Fibroblast of the aortic adventitia (primary cell): ENCODE measurements at regions not wholly inside any gene's neighbourhood (a gene's known extent, or its start where the extent isn't known, plus 50 kb on each side); places are given as distances from the start of the nearest gene placed in this dataset.
"Not testable (repeated sequence)": the region's sequence is repeated elsewhere in the genome, so short reads cannot be mapped to it uniquely, and the experiment has no call there.

Experiments
- DNase-seq: peaks from one replicate; pipeline ENCODE4 v3.0.0-alpha.2; 2010; ENCODE audit warnings: low read depth
- H3K4me3 ChIP-seq: 2 replicates; pipeline ENCODE4 v1.5.1; 2011; ENCODE audit warnings: low read depth, mild to moderate bottlenecking, control low read depth, low read length, moderate library complexity
- TF ChIP-seq, protein P1 (sequence below): IDR thresholded peaks from 2 replicates; pipeline ENCODE4 v1.5.1; 2011; ENCODE audit warnings: mild to moderate bottlenecking, low read length, control low read depth, inconsistent platforms; ENCODE audit not compliant: insufficient read depth

DNA sequence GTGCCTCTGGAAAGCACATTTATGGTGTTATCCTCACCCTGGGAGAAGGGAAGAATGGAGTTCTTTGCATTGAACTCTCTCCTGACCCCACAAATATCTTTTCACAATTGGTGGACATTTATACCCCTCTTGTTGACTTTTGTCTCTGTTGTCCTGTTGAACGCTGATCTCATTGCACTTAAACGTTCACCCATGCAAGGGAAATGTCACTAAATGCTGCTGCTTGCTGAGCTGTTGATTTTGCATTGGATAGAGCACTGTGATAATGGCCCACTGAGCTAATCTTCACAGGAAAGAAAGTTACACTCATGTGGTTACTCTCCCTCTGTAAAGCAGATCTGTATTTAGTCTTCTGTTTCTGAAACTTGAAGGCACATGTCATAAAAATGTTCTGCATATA is 133.4 kb downstream of the FZD1 start:
- TF ChIP-seq, protein P1, sequence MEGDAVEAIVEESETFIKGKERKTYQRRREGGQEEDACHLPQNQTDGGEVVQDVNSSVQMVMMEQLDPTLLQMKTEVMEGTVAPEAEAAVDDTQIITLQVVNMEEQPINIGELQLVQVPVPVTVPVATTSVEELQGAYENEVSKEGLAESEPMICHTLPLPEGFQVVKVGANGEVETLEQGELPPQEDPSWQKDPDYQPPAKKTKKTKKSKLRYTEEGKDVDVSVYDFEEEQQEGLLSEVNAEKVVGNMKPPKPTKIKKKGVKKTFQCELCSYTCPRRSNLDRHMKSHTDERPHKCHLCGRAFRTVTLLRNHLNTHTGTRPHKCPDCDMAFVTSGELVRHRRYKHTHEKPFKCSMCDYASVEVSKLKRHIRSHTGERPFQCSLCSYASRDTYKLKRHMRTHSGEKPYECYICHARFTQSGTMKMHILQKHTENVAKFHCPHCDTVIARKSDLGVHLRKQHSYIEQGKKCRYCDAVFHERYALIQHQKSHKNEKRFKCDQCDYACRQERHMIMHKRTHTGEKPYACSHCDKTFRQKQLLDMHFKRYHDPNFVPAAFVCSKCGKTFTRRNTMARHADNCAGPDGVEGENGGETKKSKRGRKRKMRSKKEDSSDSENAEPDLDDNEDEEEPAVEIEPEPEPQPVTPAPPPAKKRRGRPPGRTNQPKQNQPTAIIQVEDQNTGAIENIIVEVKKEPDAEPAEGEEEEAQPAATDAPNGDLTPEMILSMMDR, result no peak
- DNase-seq, result no peak

DNA sequence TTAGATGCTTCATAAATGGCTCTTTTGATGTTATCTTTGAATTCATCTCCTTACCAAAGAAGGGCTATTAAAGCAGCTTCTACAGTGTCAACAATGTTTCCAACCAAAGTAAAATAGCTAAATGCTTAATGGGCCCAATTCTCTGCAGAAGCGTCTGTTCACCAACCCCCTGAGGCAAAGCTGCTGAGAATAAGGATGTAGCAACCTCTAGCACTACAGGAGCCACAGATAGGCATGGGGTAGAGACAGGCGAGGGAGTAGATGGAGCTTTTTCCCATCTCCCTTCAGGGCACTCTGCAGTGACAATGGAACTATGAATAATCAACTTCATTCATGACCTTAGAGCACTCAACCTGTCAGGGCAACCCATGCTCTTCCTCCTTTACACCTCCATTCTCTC is 134.1 kb downstream of the FZD1 start:
- no peak for DNase-seq
- no peak overlapping the region for H3K4me3 ChIP-seq
- TF ChIP-seq, protein P1, result no peak

More for the DNA sequence above, 133.4 kb downstream of the FZD1 start:
- H3K4me3 ChIP-seq, result no peak overlapping the region

DNA sequence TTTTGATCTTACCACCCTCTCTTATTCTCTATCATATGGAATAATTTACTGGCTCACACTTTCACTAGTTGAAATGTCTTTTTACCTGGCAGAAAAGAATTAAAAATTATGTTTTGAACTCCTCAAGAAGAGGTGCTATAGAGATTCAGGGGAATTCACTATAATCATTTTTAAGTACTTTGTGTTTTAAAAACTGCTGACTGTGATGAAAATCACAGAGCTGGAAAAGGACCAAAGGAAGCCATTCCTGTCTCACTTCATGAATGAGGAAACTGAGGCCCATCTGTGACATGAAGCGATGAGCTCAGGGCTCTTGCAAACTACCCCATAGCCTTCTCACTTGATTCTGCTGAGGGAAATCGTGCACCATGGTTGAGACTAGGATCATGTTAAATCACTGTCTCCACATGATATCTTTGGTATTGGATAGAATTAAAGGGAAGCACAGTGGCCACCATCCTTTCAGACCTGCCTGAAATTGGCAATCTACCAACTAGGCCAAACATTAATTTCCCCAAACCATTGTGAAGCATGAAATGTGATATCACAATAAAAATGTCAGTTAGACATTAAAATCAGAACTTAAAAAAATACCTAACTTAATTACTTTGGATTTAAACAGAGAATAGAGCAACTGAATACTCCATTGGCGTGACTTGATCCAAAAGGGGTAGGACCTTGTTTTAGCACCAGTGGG is 141.0 kb downstream of the FZD1 start:
- H3K4me3 ChIP-seq, result no peak overlapping the region
- TF ChIP-seq, protein P1, result no peak
- no peak for DNase-seq

GRCh38 chr7:91405873-91406272 is 141.6 kb downstream of the FZD1 start:
- not testable (repeated sequence) for H3K4me3 ChIP-seq, DNase-seq

GRCh38 chr7:91407942-91408341 is 143.7 kb downstream of the FZD1 start:
- DNase-seq, result peak; percentile 2
- TF ChIP-seq, protein P1, result no peak
- no peak overlapping the region for H3K4me3 ChIP-seq

GRCh38 chr7:91408388-91409154 is 144.3 kb downstream of the FZD1 start:
- peak; percentile 11 for DNase-seq
- H3K4me3 ChIP-seq, result no peak overlapping the region
- TF ChIP-seq, protein P1, result no peak

DNA sequence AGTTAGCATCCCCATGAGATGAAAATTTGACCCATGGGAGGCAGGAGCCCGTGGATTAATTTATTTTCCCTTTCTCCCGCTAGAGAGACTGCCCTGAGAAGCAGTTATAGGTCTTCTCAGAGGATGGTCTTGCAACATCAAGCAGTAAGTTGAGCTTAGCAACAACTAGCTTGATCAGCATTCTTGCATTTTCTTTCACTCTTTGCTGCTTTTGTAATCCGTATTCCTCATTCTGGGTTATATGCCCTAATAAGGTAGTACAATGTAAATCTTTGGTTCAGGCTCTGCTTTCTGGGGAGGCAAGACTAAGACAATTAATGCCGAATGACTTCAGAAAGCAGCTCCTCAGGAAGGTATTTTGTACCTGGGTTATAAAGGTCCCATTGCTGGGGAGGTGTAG is 146.8 kb downstream of the FZD1 start:
- DNase-seq, result no peak
- no peak overlapping the region for H3K4me3 ChIP-seq
- TF ChIP-seq, protein P1, result no peak
